Chondrocyte (in vitro differentiated cells): ENCODE measurements at regions not wholly inside any gene's neighbourhood (a gene's known extent, or its start where the extent isn't known, plus 50 kb on each side); places are given as distances from the start of the nearest gene placed in this dataset.
A peak's percentile ranks its signal among the peaks of the same experiment; 100 is the strongest.

Source experiments
- DNase-seq: peaks from one replicate; pipeline ENCODE4 v3.0.0; 2021; ENCODE audit warnings: mixed read lengths, low spot score
- H3K27ac Mint-ChIP-seq: one replicate; pipeline ENCODE4 v1.8.0; 2021; ENCODE audit warnings: mild to moderate bottlenecking, moderate library complexity, mixed read lengths; ENCODE audit not compliant: unreplicated experiment
- H3K27me3 Mint-ChIP-seq: 2 replicates; pipeline ENCODE4 v1.8.0; 2021; ENCODE audit warnings: low read depth, mixed read lengths
- H3K36me3 Mint-ChIP-seq: 2 replicates; pipeline ENCODE4 v1.8.0; 2021; ENCODE audit warnings: low read depth, mixed read lengths
- H3K4me1 Mint-ChIP-seq: 2 replicates; pipeline ENCODE4 v1.8.0; 2021; ENCODE audit warnings: low read depth, mild to moderate bottlenecking, mixed read lengths
- H3K4me3 Mint-ChIP-seq: one replicate; pipeline ENCODE4 v1.8.0; 2021; ENCODE audit warnings: mild to moderate bottlenecking, moderate library complexity, mixed read lengths; ENCODE audit not compliant: unreplicated experiment
- H3K9me3 Mint-ChIP-seq: 2 replicates; pipeline ENCODE4 v1.8.0; 2021; ENCODE audit warnings: low read depth, mixed read lengths
- CTCF ChIP-seq: fragments of 200-600 bp; sonication (generic); IDR thresholded peaks from 2 replicates; pipeline ENCODE4 v1.5.0; 2021; ENCODE audit warnings: antibody characterized with exemption, mild to moderate bottlenecking, moderate library complexity

DNA sequence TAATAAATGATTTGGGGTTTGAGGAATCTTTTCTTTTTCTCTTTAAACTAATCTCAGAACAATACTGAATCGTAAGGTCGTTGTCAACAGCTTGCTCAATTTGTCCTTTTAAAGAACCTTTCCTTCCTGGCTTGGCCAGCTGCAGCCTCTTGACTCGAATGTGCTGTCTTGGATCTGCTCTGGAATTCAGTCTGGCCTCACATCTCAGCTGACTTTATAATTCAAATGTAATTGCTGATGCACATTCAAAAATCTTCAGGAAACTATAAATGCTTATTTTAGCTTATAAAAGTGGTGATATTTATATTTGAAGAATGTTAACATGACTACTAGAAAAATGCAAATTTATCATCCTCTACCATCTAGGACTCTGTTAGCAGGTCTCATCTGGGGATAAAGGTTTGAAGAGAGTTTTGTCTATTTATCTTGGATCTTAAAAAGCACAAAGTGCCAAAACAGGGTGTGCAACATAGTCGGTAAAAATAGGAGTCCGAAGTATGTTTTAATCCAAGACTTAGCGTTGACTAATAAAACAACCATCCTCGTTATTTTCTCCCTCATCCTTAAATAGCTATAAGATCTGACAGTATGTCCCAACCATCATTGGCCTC lies 1035.2 kb downstream of the MCTP2 start:
- no peak for TF ChIP-seq CTCF
- Mint-ChIP-seq H3K4me3 (no peak overlapping the region), H3K27ac (peak overlapping the region; percentile 66), H3K9me3 (no peaks in the 10 kb centered on the region), H3K4me1 (peaks cover 92% of the 10 kb centered on the region), H3K27me3 (no peaks in the 10 kb centered on the region), H3K36me3 (no peaks in the 10 kb centered on the region)
- DNase-seq = no peak

DNA sequence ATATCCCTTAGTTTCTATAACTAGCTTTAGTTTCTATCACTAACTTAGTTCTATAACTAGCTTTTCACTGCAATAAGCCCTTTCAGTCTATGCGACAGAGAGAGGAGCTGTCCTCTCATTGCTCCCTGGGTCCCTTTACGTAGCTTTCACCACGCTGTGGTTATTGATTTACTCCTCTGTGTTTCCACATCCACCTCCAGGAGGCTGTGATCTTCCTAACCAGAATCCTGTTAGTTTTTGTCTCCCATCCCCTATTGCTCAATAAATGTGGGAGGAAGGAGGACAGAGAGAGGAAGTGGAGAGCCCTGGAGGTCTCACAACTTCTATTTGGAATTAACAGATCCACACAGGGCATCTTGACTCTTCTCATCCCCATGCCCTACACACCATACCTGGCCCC lies 1036.1 kb downstream of the MCTP2 start:
- Mint-ChIP-seq H3K27ac (peak overlapping the region; percentile 66), H3K36me3 (peaks cover 3% of the 10 kb centered on the region), H3K9me3 (peaks cover 4% of the 10 kb centered on the region), H3K27me3 (no peaks in the 10 kb centered on the region), H3K4me3 (no peak overlapping the region), H3K4me1 (peaks cover 82% of the 10 kb centered on the region)
- DNase-seq = no peak
- no peak for TF ChIP-seq CTCF

- Mint-ChIP-seq H3K27me3 (no peaks in the 10 kb centered on the region), H3K27ac (peak overlapping the region; percentile 15), H3K4me1 (peaks cover 72% of the 10 kb centered on the region), H3K36me3 (peaks cover 3% of the 10 kb centered on the region), H3K4me3 (no peak overlapping the region), H3K9me3 (peaks cover 8% of the 10 kb centered on the region)
- TF ChIP-seq CTCF = no peak
- DNase-seq = no peak
Observed at GRCh38 chr15:95269242-95270183, 1038.2 kb downstream of the MCTP2 start.

DNA sequence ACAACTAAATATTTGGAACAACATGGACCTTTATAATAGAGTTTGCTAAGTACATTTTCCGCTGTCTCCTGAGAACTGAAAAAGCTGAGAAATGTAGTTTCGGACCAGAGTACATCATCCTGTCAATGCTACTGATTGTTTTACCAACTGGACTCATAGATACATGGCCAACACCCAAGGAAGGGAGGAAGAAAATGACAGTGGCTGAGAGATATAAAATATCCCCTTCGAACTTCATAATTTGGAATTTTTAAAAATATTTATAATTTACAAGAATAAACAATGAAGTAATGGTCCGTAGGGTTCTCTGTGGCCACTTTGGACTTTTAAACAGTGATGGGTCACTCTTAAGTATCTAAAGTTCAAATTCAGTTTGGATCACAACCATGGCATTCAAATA lies 1042.7 kb downstream of the MCTP2 start:
- no peak overlapping the region for H3K27ac Mint-ChIP-seq
- H3K36me3 Mint-ChIP-seq = peaks cover 3% of the 10 kb centered on the region
- no peaks in the 10 kb centered on the region for H3K27me3 Mint-ChIP-seq
- no peak overlapping the region for H3K4me3 Mint-ChIP-seq
- peaks cover 8% of the 10 kb centered on the region for H3K9me3 Mint-ChIP-seq
- no peak for DNase-seq
- TF ChIP-seq CTCF = no peak
- H3K4me1 Mint-ChIP-seq = peaks cover 68% of the 10 kb centered on the region

DNA sequence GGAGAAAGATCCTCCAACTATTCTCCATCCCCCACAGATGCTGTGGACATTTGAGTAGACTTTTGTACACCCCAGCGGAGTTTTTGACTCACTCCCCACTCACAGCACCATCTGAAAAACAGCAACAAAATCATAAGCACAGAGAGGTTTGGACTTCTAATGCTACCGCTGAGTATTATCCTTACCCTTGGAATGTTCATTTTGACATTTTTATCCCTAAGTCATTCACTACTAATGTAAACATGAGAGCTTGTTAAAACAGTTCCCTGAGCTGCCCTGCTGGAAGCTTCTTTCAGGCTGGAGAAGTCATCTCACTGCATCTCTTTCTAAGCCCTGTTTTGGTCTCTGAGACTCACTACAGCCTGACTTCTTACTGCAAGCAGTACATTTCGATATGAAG lies 1045.9 kb downstream of the MCTP2 start:
- no peak for DNase-seq
- Mint-ChIP-seq H3K36me3 (no peaks in the 10 kb centered on the region), H3K4me3 (peak overlapping the region; percentile 20), H3K4me1 (peaks cover 62% of the 10 kb centered on the region), H3K9me3 (peaks cover 5% of the 10 kb centered on the region), H3K27ac (peak overlapping the region; percentile 70), H3K27me3 (no peaks in the 10 kb centered on the region)
- TF ChIP-seq CTCF = no peak
